ENCODE measurements at regions not wholly inside any gene's neighbourhood (a gene's known extent, or its start where the extent isn't known, plus 50 kb on each side); places are given as distances from the start of the nearest gene placed in this dataset.

GRCh38 chr4:10971800-10972401 is 287.3 kb upstream of the CLNK start:
- Histone ChIP-seq H3K4me3 (no peak overlapping the region), H3K36me3 (no peaks in the 10 kb centered on the region), H3K9me3 (no peaks in the 10 kb centered on the region), H3K27ac (no peak overlapping the region), H3K27me3 (no peaks in the 10 kb centered on the region), H3K4me1 (no peaks in the 10 kb centered on the region)
- no peak for DNase-seq
- TF ChIP-seq CTCF (IDR thresholded peaks at IDR 0.05) (no peak), POLR2A (IDR thresholded peaks at IDR 0.05) (no peak)

GRCh38 chr4:10965196-10965595 is 280.6 kb upstream of the CLNK start:
- H3K27me3 ChIP-seq = no peaks in the 10 kb centered on the region
- TF ChIP-seq CTCF (IDR thresholded peaks at IDR 0.05) (no peak), POLR2A (IDR thresholded peaks at IDR 0.05) (no peak)
- H3K27ac ChIP-seq = no peak overlapping the region
- no peaks in the 10 kb centered on the region for H3K36me3 ChIP-seq
- DNase-seq = no peak
- no peak overlapping the region for H3K4me3 ChIP-seq
- H3K4me1 ChIP-seq = no peaks in the 10 kb centered on the region
- no peaks in the 10 kb centered on the region for H3K9me3 ChIP-seq

- no peaks in the 10 kb centered on the region for H3K9me3 ChIP-seq
- H3K27me3 ChIP-seq = no peaks in the 10 kb centered on the region
- DNase-seq = no peak
- H3K27ac ChIP-seq = no peak overlapping the region
- H3K4me3 ChIP-seq = no peak overlapping the region
- TF ChIP-seq CTCF (IDR thresholded peaks at IDR 0.05) (no peak), POLR2A (IDR thresholded peaks at IDR 0.05) (no peak)
- no peaks in the 10 kb centered on the region for H3K4me1 ChIP-seq
- no peaks in the 10 kb centered on the region for H3K36me3 ChIP-seq
Measured at GRCh38 chr4:10963958-10964703, 279.6 kb upstream of the CLNK start.

GRCh38 chr4:10963241-10963640 is 278.7 kb upstream of the CLNK start:
- H3K4me3 ChIP-seq = no peak overlapping the region
- no peaks in the 10 kb centered on the region for H3K4me1 ChIP-seq
- DNase-seq = no peak
- no peak overlapping the region for H3K27ac ChIP-seq
- TF ChIP-seq POLR2A (IDR thresholded peaks at IDR 0.05) (no peak), CTCF (IDR thresholded peaks at IDR 0.05) (no peak)
- H3K27me3 ChIP-seq = no peaks in the 10 kb centered on the region
- no peaks in the 10 kb centered on the region for H3K9me3 ChIP-seq
- H3K36me3 ChIP-seq = no peaks in the 10 kb centered on the region

GRCh38 chr4:10962246-10962645 is 277.7 kb upstream of the CLNK start:
- H3K36me3 ChIP-seq = no peaks in the 10 kb centered on the region
- no peaks in the 10 kb centered on the region for H3K4me1 ChIP-seq
- no peak for DNase-seq
- H3K9me3 ChIP-seq = no peaks in the 10 kb centered on the region
- no peaks in the 10 kb centered on the region for H3K27me3 ChIP-seq
- no peak overlapping the region for H3K4me3 ChIP-seq
- no peak overlapping the region for H3K27ac ChIP-seq
- no peak for TF ChIP-seq POLR2A (IDR thresholded peaks at IDR 0.05)
- TF ChIP-seq CTCF (IDR thresholded peaks at IDR 0.05) = no peak
